Prostate gland (tissue), 2 donors: ENCODE measurements at regions not wholly inside any gene's neighbourhood (a gene's known extent, or its start where the extent isn't known, plus 50 kb on each side); places are given as distances from the start of the nearest gene placed in this dataset.

Experiments used
- DNase-seq: peaks from one replicate; pipeline ENCODE4 v3.0.0-alpha.2; 2019; ENCODE audit warnings: low spot score
- H3K27ac ChIP-seq, 2 donors: fragments of 200-600 bp; sonication (generic); 2 replicates each; pipeline ENCODE4 v1.5.1; 2017 to 2019
- H3K27me3 ChIP-seq: fragments of 200-600 bp; sonication (generic); replicated peaks from 2 replicates; pipeline ENCODE4 v1.5.1; 2019; ENCODE audit not compliant: insufficient read depth
- H3K36me3 ChIP-seq, 2 donors: fragments of 200-600 bp; sonication (generic); 1 replicate in 1 of 2; 2 replicates in 1 of 2; pipeline versions ENCODE4 v1.5.1 to v1.8.1; 2017 to 2019
- H3K4me1 ChIP-seq: fragments of 200-600 bp; sonication (generic); replicated peaks from 2 replicates; pipeline ENCODE4 v1.5.1; 2019
- H3K4me3 ChIP-seq, 2 donors: fragments of 200-600 bp; sonication (generic); 2 replicates each; pipeline ENCODE4 v1.5.1; 2017 to 2019
- H3K9me3 ChIP-seq: fragments of 200-600 bp; sonication (generic); 2 replicates; pipeline ENCODE4 v1.5.1; 2017
- POLR2A ChIP-seq: fragments of 450-650 bp; IDR thresholded peaks from one replicate; pipeline ENCODE4 v1.6.1; 2016; ENCODE audit warnings: antibody characterized with exemption, mild to moderate bottlenecking
- POLR2AphosphoS5 ChIP-seq: sonication (generic); formaldehyde crosslinking; IDR thresholded peaks from one replicate; pipeline ENCODE4 v1.6.1; 2017; ENCODE audit warnings: antibody characterized with exemption
- WGBS: methylation state at CpG from one replicate; pipeline ENCODE4 v1.1.5; 2018; 5-methylcytosine and 5-hydroxymethylcytosine counted together
- intact Hi-C: fragments of 100-400 bp; cut with DNase I; formaldehyde crosslinking; loops from one replicate; pipeline ENCODE4 v1.14.2; 2022
- TF ChIP-seq, protein P1 (sequence below), 4 experiments: fragments of 200-600 bp in 2 of 4; fragments of 450-650 bp in 2 of 4; sonication (generic) in 2 of 4; IDR thresholded peaks; 1 replicate in 3 of 4; 2 replicates in 1 of 4; pipeline ENCODE4 v1.5.1; 2016 to 2019; ENCODE audit warnings: antibody characterized with exemption in 4 of 4, mild to moderate bottlenecking in 2 of 4, moderate library complexity in 2 of 4

- no peaks in the 10 kb centered on the region for H3K36me3 ChIP-seq
- intact Hi-C loops, result no loop called here
- DNase-seq, result no peak
- H3K4me1 ChIP-seq, result no peaks in the 10 kb centered on the region
- H3K27me3 ChIP-seq, result no peaks in the 10 kb centered on the region
- 80% methylated on average over 2 of the region's 2 CpGs for WGBS
- TF ChIP-seq POLR2A, result no peak
- TF ChIP-seq, protein P1, sequence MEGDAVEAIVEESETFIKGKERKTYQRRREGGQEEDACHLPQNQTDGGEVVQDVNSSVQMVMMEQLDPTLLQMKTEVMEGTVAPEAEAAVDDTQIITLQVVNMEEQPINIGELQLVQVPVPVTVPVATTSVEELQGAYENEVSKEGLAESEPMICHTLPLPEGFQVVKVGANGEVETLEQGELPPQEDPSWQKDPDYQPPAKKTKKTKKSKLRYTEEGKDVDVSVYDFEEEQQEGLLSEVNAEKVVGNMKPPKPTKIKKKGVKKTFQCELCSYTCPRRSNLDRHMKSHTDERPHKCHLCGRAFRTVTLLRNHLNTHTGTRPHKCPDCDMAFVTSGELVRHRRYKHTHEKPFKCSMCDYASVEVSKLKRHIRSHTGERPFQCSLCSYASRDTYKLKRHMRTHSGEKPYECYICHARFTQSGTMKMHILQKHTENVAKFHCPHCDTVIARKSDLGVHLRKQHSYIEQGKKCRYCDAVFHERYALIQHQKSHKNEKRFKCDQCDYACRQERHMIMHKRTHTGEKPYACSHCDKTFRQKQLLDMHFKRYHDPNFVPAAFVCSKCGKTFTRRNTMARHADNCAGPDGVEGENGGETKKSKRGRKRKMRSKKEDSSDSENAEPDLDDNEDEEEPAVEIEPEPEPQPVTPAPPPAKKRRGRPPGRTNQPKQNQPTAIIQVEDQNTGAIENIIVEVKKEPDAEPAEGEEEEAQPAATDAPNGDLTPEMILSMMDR (IDR thresholded peaks at IDR 0.05), result no peak
- no peak for TF ChIP-seq POLR2AphosphoS5
- H3K27ac ChIP-seq, result no peak overlapping the region
- no peaks in the 10 kb centered on the region for H3K9me3 ChIP-seq
- H3K4me3 ChIP-seq, result no peak overlapping the region
Measured at GRCh38 chr7:42672339-42672999, 239.4 kb downstream of the C7orf25 start.

DNA sequence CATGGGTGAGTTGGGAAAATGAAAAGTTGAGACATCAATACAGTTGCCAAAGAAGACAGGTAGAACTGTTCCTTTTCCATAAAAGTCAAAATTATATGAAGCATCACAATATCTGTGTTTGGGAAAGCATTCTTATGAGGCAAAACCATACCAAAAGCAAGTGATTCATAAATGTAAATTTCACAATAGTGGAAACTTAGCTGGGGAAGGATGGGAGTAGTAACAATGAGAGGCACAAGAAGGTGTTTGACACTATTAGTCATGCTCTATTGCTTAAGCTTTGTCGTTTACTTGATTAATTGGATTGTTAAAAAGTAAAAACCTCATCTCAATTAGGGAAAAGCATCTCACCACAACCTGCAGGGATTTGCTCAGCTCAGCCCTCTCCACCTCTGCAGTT, 240.2 kb downstream of the C7orf25 start:
- intact Hi-C loops, result no loop called here
- no peak overlapping the region for H3K27ac ChIP-seq

GRCh38 chr7:42666994-42667393, 244.9 kb downstream of the C7orf25 start:
- TF ChIP-seq, protein P1 (IDR thresholded peaks at IDR 0.05), result no peak
- H3K4me1 ChIP-seq, result no peaks in the 10 kb centered on the region

More for the DNA sequence above, 240.2 kb downstream of the C7orf25 start:
- Histone ChIP-seq H3K27me3 (no peaks in the 10 kb centered on the region), H3K36me3 (no peaks in the 10 kb centered on the region), H3K4me3 (no peak overlapping the region), H3K9me3 (no peaks in the 10 kb centered on the region), H3K4me1 (no peaks in the 10 kb centered on the region)
- TF ChIP-seq POLR2AphosphoS5, result no peak
- TF ChIP-seq, protein P1 (IDR thresholded peaks at IDR 0.05), result no peak
- no peak for TF ChIP-seq POLR2A
- 33% methylated on average over 1 of the region's 1 CpG for WGBS
- DNase-seq, result no peak

DNA sequence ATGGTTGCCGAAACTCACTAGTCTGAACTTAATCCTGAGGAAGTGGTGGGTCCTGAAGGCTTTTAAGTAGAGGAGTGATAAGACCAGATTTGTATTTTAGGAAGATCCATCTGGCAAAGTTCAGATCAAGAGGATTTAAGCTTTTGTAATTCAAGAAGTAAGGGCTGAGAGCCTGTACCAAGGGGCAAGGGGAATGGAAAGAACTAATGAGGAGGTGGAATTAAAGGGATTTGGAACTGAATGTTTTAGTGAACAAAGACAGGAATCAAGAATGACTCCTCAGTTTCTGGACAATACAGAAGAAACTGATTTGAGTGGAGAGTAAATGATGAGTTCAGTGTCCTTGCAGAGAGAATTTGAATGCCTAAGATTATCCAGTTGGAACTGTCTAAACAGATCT, 249.0 kb downstream of the C7orf25 start:
- no peaks in the 10 kb centered on the region for H3K9me3 ChIP-seq

More at GRCh38 chr7:42666994-42667393, 244.9 kb downstream of the C7orf25 start:
- WGBS, result 81% methylated on average over 3 of the region's 3 CpGs
- intact Hi-C loops, result no loop called here
- H3K9me3 ChIP-seq, result no peaks in the 10 kb centered on the region
- DNase-seq, result no peak
- no peak overlapping the region for H3K27ac ChIP-seq
- H3K4me3 ChIP-seq, result no peak overlapping the region
- H3K27me3 ChIP-seq, result no peaks in the 10 kb centered on the region
- H3K36me3 ChIP-seq, result no peaks in the 10 kb centered on the region

DNA sequence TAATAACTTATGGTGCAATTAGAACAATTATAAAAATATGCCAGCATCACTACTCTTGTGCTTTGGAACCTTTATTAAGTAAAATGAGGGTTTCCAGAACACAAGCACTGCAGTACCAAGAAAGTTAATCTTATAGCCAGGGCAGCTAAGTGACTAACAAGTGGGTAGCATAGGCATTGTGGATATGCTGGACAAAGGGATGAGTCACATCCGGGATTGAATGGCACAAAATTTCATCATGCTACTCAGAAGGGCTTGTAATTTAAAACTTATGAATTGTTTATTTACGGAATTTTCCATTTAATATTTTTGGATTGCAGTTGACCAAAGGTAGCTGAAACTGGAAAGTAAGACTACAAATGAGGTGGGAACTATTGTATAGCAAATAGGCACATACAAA, 250.6 kb downstream of the C7orf25 start:
- no peak for DNase-seq
- no peaks in the 10 kb centered on the region for H3K27me3 ChIP-seq
- no peak overlapping the region for H3K4me3 ChIP-seq
- no peaks in the 10 kb centered on the region for H3K9me3 ChIP-seq
- H3K36me3 ChIP-seq, result no peaks in the 10 kb centered on the region
- H3K4me1 ChIP-seq, result no peaks in the 10 kb centered on the region
- TF ChIP-seq, protein P1 (IDR thresholded peaks at IDR 0.05), result no peak
- no peak for TF ChIP-seq POLR2AphosphoS5
- TF ChIP-seq POLR2A, result no peak
- intact Hi-C loops, result no loop called here
- no peak overlapping the region for H3K27ac ChIP-seq
- WGBS, result 96% methylated on average over 2 of the region's 2 CpGs

More for the DNA sequence above, 249.0 kb downstream of the C7orf25 start:
- TF ChIP-seq, protein P1 (IDR thresholded peaks at IDR 0.05), result no peak
- TF ChIP-seq POLR2AphosphoS5 (no peak), POLR2A (no peak)
- H3K4me3 ChIP-seq, result no peak overlapping the region
- no peaks in the 10 kb centered on the region for H3K36me3 ChIP-seq
- intact Hi-C loops, result no loop called here
- no peak for DNase-seq
- no peaks in the 10 kb centered on the region for H3K4me1 ChIP-seq
- no peak overlapping the region for H3K27ac ChIP-seq
- 93% methylated on average over 1 of the region's 1 CpG for WGBS
- H3K27me3 ChIP-seq, result no peaks in the 10 kb centered on the region
